ENCODE measurements at regions not wholly inside any gene's neighbourhood (a gene's known extent, or its start where the extent isn't known, plus 50 kb on each side); places are given as distances from the start of the nearest gene placed in this dataset.

DNA sequence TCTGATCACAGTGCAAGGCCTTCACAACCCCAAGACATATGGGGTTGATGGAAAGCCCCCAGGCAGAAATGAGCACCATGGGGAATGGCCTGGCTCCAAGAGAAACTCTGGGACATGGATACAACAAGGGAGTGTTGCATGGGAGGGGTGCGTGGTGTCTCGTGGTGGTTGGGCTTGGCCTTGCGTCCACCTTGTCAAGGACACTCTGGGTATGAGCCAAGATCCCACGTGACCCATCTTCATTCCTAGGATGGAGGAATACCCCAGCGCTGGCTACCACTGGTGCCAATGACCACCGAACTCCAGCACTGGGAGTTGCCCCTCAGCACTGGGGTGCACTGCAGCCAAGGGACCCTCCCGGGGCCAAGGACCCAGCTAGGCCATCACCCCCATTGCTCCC lies 267.5 kb upstream of the AGTR2 start (continued):
- TF ChIP-seq, protein P1, sequence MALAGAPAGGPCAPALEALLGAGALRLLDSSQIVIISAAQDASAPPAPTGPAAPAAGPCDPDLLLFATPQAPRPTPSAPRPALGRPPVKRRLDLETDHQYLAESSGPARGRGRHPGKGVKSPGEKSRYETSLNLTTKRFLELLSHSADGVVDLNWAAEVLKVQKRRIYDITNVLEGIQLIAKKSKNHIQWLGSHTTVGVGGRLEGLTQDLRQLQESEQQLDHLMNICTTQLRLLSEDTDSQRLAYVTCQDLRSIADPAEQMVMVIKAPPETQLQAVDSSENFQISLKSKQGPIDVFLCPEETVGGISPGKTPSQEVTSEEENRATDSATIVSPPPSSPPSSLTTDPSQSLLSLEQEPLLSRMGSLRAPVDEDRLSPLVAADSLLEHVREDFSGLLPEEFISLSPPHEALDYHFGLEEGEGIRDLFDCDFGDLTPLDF (CRISPR knock-in tag; IDR thresholded peaks at IDR 0.05), result no peak

- ChIA-PET POLR2A (interaction anchor here (1.1 kb wide), 1 partner anchor 34 kb away, joined by 3 read pairs; no protein-coding TSS in a partner anchor), CTCF (no interaction called here)
- H3K9me3 Mint-ChIP-seq, result peaks cover 6% of the 10 kb centered on the region
- H3K36me3 Mint-ChIP-seq, result peaks cover 18% of the 10 kb centered on the region
- H3K4me3 Mint-ChIP-seq, result no peak overlapping the region
- ATAC-seq (no peak), DNase-seq (ENCODE audit: low spot score) (no peak)
- peaks cover 8% of the 10 kb centered on the region for H3K4me1 Mint-ChIP-seq
- H3K27me3 Mint-ChIP-seq (ENCODE audit: low read depth), result peaks cover 39% of the 10 kb centered on the region
- no peak overlapping the region for H3K27ac Mint-ChIP-seq
- TF ChIP-seq ESRRA (CRISPR knock-in tag; IDR thresholded peaks at IDR 0.05; ENCODE audit: borderline replicate concordance), result no peak
- TF ChIP-seq, protein P2, sequence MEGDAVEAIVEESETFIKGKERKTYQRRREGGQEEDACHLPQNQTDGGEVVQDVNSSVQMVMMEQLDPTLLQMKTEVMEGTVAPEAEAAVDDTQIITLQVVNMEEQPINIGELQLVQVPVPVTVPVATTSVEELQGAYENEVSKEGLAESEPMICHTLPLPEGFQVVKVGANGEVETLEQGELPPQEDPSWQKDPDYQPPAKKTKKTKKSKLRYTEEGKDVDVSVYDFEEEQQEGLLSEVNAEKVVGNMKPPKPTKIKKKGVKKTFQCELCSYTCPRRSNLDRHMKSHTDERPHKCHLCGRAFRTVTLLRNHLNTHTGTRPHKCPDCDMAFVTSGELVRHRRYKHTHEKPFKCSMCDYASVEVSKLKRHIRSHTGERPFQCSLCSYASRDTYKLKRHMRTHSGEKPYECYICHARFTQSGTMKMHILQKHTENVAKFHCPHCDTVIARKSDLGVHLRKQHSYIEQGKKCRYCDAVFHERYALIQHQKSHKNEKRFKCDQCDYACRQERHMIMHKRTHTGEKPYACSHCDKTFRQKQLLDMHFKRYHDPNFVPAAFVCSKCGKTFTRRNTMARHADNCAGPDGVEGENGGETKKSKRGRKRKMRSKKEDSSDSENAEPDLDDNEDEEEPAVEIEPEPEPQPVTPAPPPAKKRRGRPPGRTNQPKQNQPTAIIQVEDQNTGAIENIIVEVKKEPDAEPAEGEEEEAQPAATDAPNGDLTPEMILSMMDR (IDR thresholded peaks at IDR 0.05), result no peak
- no peak for TF ChIP-seq USF1 (CRISPR knock-in tag; IDR thresholded peaks at IDR 0.05)
- no peak for TF ChIP-seq USF2 (CRISPR knock-in tag; IDR thresholded peaks at IDR 0.05)
- TF ChIP-seq JUN (CRISPR knock-in tag; IDR thresholded peaks at IDR 0.05), result no peak
- TF ChIP-seq OVOL2 (CRISPR knock-in tag; IDR thresholded peaks at IDR 0.05; ENCODE audit: borderline replicate concordance), result no peak
- TF ChIP-seq ZNF416 (CRISPR knock-in tag; IDR thresholded peaks at IDR 0.05), result no peak
- TF ChIP-seq ATF1 (CRISPR knock-in tag; IDR thresholded peaks at IDR 0.05), result no peak
- no peak for TF ChIP-seq SP1 (CRISPR knock-in tag; conservative IDR thresholded peaks at IDR 0.05)
- no peak for TF ChIP-seq ELF4 (CRISPR knock-in tag; IDR thresholded peaks at IDR 0.05; ENCODE audit: low read depth)
- TF ChIP-seq, protein P3, sequence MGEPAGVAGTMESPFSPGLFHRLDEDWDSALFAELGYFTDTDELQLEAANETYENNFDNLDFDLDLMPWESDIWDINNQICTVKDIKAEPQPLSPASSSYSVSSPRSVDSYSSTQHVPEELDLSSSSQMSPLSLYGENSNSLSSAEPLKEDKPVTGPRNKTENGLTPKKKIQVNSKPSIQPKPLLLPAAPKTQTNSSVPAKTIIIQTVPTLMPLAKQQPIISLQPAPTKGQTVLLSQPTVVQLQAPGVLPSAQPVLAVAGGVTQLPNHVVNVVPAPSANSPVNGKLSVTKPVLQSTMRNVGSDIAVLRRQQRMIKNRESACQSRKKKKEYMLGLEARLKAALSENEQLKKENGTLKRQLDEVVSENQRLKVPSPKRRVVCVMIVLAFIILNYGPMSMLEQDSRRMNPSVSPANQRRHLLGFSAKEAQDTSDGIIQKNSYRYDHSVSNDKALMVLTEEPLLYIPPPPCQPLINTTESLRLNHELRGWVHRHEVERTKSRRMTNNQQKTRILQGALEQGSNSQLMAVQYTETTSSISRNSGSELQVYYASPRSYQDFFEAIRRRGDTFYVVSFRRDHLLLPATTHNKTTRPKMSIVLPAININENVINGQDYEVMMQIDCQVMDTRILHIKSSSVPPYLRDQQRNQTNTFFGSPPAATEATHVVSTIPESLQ (CRISPR knock-in tag; IDR thresholded peaks at IDR 0.05), result no peak
- TF ChIP-seq MYBL2 (CRISPR knock-in tag; IDR thresholded peaks at IDR 0.05), result no peak
- no peak for TF ChIP-seq FOXP1 (CRISPR knock-in tag; IDR thresholded peaks at IDR 0.05; ENCODE audit: borderline replicate concordance)
- TF ChIP-seq, protein P4, sequence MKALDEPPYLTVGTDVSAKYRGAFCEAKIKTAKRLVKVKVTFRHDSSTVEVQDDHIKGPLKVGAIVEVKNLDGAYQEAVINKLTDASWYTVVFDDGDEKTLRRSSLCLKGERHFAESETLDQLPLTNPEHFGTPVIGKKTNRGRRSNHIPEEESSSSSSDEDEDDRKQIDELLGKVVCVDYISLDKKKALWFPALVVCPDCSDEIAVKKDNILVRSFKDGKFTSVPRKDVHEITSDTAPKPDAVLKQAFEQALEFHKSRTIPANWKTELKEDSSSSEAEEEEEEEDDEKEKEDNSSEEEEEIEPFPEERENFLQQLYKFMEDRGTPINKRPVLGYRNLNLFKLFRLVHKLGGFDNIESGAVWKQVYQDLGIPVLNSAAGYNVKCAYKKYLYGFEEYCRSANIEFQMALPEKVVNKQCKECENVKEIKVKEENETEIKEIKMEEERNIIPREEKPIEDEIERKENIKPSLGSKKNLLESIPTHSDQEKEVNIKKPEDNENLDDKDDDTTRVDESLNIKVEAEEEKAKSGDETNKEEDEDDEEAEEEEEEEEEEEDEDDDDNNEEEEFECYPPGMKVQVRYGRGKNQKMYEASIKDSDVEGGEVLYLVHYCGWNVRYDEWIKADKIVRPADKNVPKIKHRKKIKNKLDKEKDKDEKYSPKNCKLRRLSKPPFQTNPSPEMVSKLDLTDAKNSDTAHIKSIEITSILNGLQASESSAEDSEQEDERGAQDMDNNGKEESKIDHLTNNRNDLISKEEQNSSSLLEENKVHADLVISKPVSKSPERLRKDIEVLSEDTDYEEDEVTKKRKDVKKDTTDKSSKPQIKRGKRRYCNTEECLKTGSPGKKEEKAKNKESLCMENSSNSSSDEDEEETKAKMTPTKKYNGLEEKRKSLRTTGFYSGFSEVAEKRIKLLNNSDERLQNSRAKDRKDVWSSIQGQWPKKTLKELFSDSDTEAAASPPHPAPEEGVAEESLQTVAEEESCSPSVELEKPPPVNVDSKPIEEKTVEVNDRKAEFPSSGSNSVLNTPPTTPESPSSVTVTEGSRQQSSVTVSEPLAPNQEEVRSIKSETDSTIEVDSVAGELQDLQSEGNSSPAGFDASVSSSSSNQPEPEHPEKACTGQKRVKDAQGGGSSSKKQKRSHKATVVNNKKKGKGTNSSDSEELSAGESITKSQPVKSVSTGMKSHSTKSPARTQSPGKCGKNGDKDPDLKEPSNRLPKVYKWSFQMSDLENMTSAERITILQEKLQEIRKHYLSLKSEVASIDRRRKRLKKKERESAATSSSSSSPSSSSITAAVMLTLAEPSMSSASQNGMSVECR (CRISPR knock-in tag; IDR thresholded peaks at IDR 0.05; ENCODE audit: borderline replicate concordance), result no peak
- TF ChIP-seq CDX4 (CRISPR knock-in tag; IDR thresholded peaks at IDR 0.05; ENCODE audit: borderline replicate concordance), result no peak
- TF ChIP-seq RELA (CRISPR knock-in tag; IDR thresholded peaks at IDR 0.05; ENCODE audit: borderline replicate concordance), result no peak
- TF ChIP-seq, protein P5, sequence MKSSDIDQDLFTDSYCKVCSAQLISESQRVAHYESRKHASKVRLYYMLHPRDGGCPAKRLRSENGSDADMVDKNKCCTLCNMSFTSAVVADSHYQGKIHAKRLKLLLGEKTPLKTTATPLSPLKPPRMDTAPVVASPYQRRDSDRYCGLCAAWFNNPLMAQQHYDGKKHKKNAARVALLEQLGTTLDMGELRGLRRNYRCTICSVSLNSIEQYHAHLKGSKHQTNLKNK (CRISPR knock-in tag; IDR thresholded peaks at IDR 0.05), result no peak
- TF ChIP-seq, protein P6, sequence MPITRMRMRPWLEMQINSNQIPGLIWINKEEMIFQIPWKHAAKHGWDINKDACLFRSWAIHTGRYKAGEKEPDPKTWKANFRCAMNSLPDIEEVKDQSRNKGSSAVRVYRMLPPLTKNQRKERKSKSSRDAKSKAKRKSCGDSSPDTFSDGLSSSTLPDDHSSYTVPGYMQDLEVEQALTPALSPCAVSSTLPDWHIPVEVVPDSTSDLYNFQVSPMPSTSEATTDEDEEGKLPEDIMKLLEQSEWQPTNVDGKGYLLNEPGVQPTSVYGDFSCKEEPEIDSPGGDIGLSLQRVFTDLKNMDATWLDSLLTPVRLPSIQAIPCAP (CRISPR knock-in tag; IDR thresholded peaks at IDR 0.05), result no peak
- TF ChIP-seq, protein P7, sequence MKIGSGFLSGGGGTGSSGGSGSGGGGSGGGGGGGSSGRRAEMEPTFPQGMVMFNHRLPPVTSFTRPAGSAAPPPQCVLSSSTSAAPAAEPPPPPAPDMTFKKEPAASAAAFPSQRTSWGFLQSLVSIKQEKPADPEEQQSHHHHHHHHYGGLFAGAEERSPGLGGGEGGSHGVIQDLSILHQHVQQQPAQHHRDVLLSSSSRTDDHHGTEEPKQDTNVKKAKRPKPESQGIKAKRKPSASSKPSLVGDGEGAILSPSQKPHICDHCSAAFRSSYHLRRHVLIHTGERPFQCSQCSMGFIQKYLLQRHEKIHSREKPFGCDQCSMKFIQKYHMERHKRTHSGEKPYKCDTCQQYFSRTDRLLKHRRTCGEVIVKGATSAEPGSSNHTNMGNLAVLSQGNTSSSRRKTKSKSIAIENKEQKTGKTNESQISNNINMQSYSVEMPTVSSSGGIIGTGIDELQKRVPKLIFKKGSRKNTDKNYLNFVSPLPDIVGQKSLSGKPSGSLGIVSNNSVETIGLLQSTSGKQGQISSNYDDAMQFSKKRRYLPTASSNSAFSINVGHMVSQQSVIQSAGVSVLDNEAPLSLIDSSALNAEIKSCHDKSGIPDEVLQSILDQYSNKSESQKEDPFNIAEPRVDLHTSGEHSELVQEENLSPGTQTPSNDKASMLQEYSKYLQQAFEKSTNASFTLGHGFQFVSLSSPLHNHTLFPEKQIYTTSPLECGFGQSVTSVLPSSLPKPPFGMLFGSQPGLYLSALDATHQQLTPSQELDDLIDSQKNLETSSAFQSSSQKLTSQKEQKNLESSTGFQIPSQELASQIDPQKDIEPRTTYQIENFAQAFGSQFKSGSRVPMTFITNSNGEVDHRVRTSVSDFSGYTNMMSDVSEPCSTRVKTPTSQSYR (CRISPR knock-in tag; IDR thresholded peaks at IDR 0.05), result no peak
Measured at GRCh38 chrX:115906276-115906675, 264.3 kb upstream of the AGTR2 start.

Data from WTC11 (cell line).